HG03460 (cell line): ENCODE measurements at regions not wholly inside any gene's neighbourhood (a gene's known extent, or its start where the extent isn't known, plus 50 kb on each side); places are given as distances from the start of the nearest gene placed in this dataset.

Experiments
- ATAC-seq: cut with Tn5 transposase; IDR thresholded peaks from one replicate; pipeline ENCODE4 v1.9.1; 2021; ENCODE audit not compliant: unreplicated experiment

DNA sequence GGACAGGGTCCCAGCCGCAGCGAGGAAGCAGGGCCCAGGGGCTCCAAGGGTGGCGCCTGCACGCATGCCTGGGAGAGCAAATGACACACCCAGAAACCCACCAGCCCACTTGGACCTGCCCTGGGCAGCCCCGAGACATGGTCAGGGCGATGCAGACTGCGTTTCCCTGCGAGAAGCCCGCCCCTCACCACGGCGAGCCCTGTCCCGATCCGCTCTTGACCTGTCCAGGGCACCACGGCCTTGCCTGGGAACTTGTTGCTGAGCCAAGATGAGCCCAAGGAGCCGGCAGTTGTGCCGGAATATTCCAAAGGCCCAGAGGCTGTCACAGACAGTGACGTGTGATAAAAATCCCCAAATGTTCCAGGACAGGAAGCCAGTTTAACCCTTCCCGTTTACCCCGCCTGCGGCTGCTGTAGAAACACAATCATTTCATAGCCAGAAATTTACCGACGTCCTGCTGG, 78.1 kb downstream of the SIK1 start:
- ATAC-seq: no peak

DNA sequence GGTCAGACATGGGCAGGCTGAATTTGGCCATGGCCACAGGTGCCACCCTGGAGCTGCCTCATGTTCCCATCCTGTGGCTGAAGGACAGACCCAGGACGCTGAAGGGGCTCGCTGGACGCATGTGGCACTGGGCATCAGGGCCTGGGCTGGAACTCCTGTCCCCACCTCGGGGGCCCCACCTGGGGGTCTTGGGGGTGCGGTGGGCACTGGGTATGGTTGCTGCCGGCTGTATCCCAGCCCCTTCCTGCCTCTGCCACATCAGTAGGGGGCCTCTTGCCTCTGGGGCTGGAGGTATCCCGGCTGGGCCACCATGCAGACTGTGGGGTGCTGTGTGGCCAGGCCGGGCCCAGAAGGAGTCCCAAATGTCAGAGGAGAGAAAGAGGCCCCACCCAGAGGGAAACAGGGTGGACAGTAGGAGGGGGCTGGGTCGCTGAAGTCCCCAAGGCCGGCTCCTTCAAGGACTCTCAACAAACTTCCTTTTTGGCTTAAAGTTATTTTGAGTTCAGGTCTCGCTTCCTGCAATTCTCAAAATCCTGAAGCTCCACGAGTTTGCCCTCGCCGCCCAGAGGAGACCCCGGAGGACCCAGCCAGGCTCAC, 78.7 kb downstream of the SIK1 start:
- ATAC-seq: no peak

DNA sequence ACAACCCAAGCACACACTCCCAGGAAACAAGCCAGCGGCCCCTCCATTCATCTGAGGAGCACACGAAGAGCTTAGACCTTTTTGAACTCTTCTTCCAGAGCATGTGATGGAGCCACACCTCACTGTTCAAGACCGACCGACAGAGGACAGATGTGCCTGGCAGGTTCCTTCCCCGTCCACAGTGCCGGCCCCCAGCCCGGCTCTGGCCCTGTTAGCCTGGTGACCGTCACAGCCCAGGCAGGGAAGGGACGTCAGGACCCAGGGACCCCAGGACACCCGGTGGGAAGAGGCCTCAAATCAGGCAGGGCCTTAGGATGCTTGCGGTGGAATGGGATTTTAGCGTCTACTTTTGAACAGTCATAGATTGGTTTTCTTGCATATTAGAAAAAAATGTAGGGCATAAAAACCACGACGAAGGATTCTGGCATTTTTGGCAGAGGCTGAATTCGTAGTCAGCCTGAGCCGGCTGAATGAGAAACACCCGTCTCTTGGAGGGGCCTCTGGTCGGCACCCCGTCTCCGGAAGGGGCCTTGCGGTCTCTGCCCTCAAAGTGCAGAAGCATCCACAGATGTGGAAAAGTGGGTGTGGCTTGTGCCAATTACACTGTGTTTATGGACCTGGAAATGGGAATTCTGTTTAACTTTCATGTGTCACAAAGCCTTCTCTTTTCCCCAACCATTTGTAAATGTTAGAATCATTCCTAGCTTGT, 79.3 kb downstream of the SIK1 start:
- ATAC-seq: no peak

DNA sequence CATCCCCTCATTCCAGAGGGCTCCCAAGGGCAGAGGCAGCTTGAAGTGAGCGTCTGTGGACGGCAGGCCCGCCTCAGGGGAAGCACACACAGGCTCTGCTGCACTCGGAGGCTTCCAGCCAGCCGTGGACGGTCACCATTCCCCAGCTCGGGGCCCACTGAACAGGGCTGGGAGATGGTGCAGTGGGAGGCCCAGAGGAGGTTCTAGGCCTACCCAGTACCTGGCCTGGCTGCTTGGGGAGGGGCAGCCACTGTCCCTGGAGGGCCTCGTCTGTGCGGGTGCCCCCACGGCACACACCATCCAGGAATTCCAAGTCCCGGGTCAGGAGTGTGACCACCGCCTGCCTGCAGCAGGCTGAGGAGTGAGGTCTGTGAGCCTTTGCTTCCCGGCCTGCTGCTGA, 80.4 kb downstream of the SIK1 start:
- no peak for ATAC-seq

DNA sequence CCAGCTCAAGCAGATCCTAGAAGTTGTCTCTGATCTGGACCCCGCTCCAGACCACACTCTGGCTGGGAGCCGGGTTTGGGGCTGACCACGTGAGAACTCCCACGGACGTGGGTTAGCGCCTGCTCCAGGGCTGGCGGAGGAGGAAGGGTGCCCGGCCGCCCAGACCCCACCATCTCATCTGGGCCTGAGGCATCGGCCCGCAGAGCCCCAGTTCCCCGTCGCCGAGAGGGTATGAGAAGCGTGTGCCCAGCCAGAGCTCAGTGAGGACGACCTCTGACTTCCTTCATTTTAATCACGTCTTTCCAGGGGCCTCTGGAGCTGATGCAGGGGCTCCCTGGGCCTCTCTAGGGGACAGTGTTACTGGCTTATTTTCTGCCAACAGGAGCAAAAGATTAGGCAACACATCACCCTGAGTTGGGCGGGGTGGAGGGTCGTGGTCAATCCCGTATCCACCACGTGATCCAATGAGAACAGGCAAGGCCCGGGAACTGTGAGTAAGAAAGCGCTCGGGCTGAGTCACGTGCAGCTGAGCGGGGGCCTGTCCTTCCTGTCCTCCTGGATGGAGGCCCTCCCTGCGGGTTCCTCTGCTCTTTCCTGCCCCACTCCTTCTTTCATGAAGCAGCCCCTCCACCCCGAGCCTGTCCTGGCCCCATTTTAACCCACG, 81.1 kb downstream of the SIK1 start:
- ATAC-seq: no peak

DNA sequence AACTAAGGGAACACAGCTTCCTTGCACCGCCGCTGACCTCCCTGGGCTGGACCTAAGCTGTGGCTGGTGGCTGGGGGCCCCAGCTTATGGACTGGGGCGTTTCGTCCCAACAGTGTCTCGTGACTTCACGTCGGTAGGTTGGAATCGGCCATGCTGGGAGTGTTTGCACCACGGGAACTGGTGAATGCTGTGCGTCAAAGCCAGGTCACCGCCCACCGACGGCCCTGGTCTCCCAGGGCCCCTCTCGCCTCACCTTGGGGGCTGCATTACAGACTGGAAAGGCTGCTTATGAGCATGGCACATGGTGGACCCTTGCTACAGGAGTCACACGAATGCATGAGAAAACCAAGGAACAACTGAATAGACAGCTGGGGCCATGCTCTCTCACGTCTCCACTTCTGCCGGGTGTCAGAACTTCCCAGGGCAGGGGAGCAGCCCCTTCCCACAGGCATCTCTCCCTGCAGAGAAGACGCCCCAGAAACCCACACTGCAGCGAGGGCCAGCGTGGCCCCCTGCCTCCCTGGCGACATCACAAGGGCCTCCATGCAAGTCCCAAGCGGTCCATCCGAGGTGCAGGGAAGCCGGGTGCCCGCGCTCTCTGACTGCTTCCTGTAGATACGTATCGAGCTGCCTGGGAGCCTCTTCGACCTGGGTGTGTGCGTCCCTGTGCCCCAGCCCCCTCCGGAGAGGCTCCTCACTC, 81.7 kb downstream of the SIK1 start:
- ATAC-seq: no peak

DNA sequence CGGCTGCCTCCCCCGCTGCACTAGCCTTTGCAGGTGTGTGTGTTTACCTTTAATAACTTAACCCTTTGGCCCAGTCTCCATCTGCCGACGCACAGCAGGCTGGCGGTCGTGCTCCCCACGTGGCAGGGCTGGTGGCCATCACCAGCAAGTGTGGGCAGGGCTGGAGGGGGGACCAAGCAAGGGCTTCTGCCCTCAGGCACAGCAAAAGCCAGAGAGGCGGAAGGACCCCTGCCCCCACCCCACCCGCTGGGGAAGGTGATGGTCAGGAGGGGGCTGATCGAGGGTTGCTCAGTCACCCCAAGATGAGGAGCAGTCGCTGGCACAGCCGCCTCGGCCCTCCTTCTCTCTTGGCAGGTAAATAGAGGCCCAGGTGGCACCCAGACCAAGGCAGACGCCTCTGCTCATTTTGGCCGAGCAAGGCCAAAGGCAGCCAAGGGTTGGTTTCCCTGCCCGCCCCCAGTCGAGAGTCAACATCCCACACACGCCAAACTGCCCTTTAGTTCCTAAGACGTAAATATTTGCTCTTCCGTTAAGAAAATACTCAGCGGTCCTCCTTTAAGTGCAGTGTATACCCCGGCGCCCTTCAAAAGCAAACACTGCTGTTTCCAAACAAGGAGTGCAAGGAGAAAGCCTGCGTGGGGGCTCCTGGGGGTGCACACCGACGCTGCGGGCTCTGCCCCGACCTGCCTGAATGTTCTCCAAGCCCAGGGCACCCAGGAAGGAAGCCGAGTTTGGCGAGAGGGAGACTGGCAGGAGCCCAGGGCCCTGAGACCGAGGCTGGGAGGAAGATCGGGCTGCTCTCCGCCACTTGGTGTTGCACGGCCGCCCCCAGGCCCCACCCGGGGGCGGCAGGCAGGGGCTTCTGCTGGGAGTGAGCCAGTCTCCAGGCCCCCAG, 82.7 kb downstream of the SIK1 start:
- ATAC-seq: no peak

DNA sequence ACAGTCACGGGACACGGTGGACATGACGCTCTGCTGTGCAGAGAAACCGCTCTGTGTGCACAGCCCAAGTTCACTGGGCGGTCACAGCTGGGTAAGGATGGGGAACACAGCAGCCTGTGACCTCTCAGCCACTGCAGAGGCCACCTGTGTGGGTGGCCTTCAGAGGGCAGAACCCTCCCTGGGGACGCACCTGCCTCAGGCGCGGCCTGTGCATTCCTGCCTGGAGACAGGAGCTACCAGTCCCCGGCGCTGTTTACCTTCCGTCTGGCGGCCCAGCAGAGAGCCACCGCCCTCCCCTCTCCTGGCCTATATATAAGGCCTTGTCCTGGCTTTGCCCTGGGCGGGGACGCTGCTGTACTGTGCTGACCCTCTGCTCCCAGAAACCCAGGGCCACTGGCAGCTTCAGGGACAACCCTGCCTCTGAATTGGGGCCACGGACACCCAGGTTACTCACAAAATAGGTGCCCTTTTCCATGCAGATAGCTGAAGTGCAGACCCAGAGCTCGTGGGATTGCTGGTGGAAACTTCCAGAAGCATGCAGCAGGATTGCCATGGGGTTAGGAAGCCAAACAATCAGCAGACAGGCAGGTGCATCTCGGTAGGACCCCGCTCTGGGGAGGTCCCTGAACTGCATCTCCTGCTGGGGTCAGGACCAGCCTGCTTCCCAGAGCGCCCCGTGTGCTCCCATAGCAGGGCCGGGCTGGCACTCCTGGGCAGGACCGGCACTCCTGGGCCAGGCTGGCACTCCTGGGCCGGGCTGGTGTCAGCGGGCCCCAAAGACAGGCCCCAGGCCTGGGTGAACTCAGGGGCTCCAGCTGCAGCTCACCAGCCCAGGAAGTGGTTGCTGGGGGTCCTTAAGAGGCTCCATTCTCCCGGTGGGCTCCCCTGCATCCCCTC, 83.6 kb downstream of the SIK1 start:
- ATAC-seq: no peak

DNA sequence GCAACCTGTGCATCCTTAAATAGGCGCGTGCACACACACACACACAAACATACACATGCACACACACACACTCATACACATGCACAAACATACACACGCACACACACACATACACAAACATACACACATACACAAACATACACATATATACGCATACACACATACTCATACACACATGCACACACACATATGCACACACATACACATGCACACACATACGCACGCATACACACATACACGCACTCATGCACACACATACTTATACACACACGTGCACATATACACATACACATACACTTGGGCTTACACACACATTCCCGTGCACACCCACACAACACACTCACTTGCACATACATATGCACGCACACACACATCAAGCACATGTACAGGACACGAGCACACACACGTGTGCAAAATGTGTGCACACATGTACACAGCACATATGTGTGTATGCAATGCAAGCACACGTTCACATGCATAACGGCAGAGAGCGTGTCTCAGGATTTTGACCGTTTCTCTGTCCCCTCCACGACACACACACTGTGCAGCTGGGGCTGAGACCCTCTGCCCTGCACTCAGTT, 84.5 kb downstream of the SIK1 start:
- no peak for ATAC-seq

DNA sequence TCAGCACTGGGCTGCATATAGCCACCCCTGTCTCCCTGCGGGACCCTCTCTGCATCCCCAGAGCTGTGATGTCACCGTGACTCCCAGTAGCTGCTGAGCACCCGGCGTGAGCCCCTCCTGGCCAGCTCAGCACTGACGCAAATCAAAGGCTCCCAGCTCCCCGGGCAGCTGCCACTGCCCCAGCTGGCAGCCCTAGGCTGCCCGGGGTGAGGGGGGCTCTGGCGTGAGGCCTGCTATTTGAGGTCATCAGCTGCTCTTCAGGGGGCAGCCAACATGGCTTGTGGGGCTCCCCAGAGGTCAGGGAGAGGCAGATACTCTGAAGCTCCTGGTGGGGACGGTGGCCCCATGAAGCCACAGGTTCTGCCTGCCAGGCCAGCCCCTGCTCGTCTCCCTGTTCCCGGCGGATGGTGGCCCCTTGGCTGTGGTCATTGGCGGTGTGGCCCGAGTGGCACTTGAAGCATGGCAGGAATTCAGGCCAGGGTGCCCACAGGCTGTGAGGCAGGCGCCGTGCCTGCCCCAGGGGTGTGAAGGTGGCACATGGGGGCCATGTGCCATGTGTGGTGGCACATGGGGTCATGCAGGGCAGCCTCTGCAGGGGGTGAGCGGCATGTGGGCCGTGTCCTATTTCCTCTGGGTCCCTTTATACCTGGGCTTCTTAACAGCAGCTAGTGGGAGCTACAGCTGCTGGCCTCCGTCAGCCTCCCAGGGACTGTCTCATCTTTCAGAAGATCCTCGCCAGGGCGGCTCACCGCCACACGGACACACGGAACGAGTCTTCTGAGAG, 85.4 kb downstream of the SIK1 start:
- ATAC-seq: no peak

DNA sequence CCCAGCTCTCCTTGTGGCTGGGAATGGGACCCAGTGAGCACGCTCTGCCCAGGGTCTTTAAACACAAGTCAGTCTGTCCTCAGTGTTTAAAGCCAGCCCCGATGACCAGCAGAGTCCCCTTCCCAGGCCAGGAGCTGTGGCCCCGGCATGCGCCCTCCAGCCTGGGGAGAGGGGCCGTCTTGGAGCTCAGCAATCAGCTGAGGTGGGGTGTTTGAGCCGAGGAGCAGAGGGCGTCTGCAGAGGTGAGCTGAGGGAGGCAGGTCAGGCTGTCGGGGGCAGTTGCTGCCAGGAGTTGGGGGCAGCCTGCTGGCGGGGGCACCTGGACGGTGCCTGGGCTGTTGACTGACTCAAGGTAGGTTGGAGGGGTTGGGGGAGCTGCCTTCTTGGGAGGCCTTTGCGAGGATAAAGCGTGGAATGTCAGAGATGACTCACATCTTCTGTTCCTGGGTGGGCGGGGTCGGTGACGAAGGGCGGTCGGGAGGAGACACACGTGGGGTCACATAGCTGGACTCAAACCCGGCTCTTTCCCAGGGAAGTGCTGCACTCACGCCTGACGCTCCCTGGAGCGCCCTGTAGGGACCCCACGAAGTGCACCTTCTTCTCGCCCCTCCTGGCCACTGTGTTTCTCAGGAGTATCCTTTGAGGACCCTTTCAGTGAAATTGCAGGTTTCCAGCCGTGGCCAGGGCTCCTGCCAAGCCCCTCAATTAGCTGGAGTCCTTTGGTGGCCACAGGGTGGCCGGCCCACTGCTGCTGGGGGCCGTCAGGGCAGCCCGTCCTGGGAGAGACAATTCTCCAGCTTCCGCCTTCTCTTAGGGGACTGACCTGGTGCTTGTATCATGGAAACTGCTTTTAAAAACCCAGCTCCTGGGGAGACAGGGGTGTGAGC, 86.2 kb downstream of the SIK1 start:
- no peak for ATAC-seq

DNA sequence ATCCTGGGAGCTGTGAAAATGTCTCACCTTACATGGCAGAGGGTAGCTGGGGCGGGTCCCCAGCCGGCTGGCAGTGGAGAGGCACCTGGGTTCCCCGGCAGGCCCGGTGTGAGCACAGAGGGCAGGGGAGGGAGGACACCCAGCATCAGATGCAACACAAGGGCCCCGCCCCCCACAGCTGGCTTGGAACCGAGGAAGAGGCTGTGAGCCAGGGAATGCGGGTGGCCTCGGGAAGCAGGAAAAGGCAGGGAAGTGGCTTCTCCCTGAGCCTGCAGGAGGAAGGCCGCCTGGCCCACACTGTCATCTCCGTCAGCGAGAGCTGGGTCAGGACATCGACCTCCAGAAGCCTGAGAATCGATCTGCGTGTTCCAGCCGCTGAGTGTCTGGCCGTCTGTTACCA, 87.3 kb downstream of the SIK1 start:
- ATAC-seq: no peak

DNA sequence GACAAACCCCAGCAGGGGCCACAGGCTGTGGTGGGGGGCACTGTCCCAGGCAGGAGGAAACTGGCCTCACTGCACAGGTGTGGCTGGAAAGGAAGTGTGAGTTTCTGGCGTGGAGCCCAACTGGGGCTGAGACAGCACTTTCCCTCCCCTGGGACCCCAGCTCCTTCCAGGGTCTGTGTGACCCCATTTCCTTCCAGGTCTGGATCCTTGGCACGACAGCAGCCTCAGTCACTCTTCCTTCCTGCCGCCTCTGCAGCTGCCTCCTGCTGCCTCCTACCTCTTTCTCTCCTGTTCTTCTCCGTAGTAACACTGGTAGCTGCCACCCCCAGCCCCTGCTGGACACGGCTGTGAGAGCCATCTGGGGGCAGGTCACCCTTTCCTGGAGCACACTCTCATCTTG, 88.0 kb downstream of the SIK1 start:
- ATAC-seq: no peak

DNA sequence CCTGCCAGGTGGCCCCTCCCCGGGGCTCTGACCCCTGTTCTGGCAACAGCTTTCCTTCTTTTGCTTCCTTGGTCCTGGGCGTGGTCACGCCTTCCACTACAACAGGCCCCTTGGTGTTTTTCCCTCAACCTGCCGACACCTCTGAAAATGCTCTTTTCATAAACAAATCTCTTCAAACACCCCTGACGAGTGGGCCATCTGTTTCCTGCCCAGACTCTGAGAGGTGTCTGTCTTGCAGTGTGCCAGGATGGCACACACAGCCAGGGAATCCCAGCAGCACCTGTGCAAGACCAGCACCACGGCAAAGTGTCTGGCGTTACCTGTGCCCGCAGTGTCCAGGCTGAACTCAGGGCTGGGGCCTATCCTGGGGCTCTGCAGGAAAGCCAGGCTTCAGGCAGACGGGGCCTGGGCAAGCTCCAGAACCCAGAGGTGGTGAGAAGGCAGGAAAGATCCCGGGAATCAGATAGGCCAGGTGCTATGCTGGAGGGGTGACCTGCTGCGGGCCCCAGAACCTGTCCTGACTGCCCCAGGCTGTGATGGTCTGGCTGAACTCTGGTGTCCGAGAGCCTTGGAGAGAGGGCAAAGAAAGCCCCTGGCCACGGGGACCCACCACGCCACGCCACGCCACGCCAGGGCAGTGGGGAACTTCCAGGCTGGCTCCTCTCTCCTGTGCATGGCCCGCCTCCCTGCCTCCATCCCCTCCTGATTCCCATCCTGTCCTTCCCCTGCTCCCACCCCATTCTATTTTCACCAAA, 88.9 kb downstream of the SIK1 start:
- ATAC-seq: no peak

DNA sequence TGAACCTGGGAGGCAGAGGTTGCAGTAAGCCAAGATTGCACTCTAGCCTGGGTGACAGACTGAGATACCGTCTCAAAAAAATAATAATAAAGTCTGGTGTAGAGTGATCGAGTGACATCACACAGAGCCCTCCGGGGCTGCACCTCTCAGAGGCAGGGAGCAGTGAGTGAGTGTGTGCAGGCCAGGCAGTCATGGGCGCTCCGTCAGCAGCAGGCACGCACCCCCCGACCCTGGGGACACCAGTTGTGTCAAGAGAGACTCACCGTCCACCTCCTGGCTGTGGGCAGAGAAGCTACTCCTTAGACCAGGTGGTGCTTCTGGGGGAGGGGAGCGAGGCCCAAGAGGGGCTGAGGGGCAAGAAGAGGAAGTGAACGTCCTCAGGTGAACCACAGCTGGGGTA, 91.8 kb downstream of the SIK1 start:
- no peak for ATAC-seq

DNA sequence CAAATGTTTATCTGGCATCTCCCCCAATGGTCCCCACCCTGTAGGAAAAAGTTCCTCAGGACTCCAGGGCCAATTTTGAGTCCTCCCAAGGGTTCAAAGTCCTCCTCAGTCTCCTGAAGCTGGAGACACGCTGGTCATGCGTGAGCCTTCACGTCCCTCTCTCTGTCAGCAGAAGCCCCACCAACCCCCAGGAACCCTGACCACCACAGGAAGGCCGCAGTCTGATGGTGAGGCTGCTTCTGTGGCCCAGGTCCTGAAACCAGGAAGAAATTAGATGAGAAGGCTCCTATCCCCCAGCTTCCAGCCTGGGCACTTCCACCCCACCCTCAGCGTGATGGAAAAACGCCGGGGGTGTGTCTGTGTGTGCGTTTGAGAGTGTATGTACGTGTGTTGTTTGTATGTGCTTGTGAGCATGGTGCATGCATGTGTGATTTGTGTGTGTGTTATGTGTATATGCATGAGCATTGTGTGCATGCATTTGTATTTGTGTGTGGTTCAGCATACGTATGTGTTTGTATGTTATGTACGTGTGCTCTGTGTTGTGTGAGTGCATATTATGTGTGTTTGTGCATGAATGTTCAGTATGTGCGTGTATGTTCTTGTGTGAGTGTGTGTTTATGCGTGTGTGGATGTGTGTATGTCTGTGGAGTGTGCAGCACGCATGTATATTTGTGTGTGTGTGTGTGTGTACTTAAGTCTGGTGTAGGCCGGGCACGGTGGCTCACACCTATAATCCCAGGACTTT, 92.5 kb downstream of the SIK1 start:
- no peak for ATAC-seq
